WTC11 (cell line): ENCODE measurements at regions not wholly inside any gene's neighbourhood (a gene's known extent, or its start where the extent isn't known, plus 50 kb on each side); places are given as distances from the start of the nearest gene placed in this dataset.

Experiments
- ATF1 ChIP-seq: sonication (generic); formaldehyde crosslinking; IDR thresholded peaks from 2 replicates; pipeline ENCODE4 v1.8.1; 2023; ENCODE audit warnings: mild to moderate bottlenecking, moderate library complexity, missing genetic modification reagents
- CTCF ChIP-seq: fragments of 200-600 bp; IDR thresholded peaks from 2 replicates; pipeline ENCODE4 v1.8.0; 2022; ENCODE audit warnings: antibody characterized with exemption
- FOXK1 ChIP-seq: sonication (generic); formaldehyde crosslinking; IDR thresholded peaks from 2 replicates; pipeline ENCODE4 v1.8.0; 2022; ENCODE audit warnings: mild to moderate bottlenecking, moderate library complexity, missing genetic modification reagents
- NFE2L1 ChIP-seq: sonication (generic); formaldehyde crosslinking; IDR thresholded peaks from 2 replicates; pipeline ENCODE4 v1.8.1; 2023; ENCODE audit warnings: missing genetic modification reagents
- PRDM15 ChIP-seq: sonication (generic); formaldehyde crosslinking; IDR thresholded peaks from 2 replicates; pipeline ENCODE4 v1.8.0; 2022; ENCODE audit warnings: missing genetic modification reagents
- SP1 ChIP-seq: sonication (generic); formaldehyde crosslinking; conservative IDR thresholded peaks from 2 replicates; pipeline ENCODE4 v1.8.1; 2022; ENCODE audit warnings: missing genetic modification reagents
- ZNF121 ChIP-seq: sonication (generic); formaldehyde crosslinking; IDR thresholded peaks from 2 replicates; pipeline ENCODE4 v1.8.0; 2023; ENCODE audit warnings: missing genetic modification reagents
- ZNF138 ChIP-seq: sonication (generic); formaldehyde crosslinking; conservative IDR thresholded peaks from 2 replicates; pipeline ENCODE4 v1.8.1; 2022; ENCODE audit warnings: mild to moderate bottlenecking, moderate library complexity, missing genetic modification reagents
- TF ChIP-seq, protein P1 (sequence below): sonication (generic); formaldehyde crosslinking; IDR thresholded peaks from 2 replicates; pipeline ENCODE4 v1.8.1; 2022; ENCODE audit warnings: mild to moderate bottlenecking, missing genetic modification reagents, moderate library complexity, borderline replicate concordance

GRCh38 chr11:106418791-106419190 is 341.3 kb downstream of the AASDHPPT start:
- TF ChIP-seq CTCF (no peak), ZNF138 (CRISPR knock-in tag) (no peak), NFE2L1 (CRISPR knock-in tag) (no peak), PRDM15 (no peak), ATF1 (CRISPR knock-in tag) (no peak), SP1 (no peak), ZNF121 (CRISPR knock-in tag) (no peak), FOXK1 (CRISPR knock-in tag) (no peak)
- TF ChIP-seq, protein P1, sequence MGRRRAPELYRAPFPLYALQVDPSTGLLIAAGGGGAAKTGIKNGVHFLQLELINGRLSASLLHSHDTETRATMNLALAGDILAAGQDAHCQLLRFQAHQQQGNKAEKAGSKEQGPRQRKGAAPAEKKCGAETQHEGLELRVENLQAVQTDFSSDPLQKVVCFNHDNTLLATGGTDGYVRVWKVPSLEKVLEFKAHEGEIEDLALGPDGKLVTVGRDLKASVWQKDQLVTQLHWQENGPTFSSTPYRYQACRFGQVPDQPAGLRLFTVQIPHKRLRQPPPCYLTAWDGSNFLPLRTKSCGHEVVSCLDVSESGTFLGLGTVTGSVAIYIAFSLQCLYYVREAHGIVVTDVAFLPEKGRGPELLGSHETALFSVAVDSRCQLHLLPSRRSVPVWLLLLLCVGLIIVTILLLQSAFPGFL (CRISPR knock-in tag): no peak
